ENCODE measurements at regions not wholly inside any gene's neighbourhood (a gene's known extent, or its start where the extent isn't known, plus 50 kb on each side); places are given as distances from the start of the nearest gene placed in this dataset.

DNA sequence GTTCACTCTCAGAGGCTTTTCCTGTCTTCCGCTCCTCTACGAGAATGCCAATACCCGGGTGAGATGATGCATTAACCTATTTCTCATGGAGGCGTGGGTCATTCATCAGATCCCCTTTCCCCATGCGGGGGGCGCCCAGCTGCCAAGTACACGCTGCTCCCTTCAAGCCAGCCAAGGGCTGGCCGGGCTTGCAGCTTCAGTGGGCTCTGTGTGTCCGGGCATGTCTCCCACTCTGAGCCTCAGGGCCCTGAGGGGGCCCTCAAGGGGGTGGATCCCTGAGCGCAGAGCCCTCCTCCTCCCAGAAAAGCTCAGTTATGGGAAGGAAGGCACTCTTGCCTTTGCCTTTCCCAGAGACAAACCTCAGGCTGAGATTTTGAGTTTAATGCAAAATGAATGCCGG, 431.8 kb upstream of the MYT1L start (continued):
- TF ChIP-seq RXRA (IDR thresholded peaks at IDR 0.05; ENCODE audit: insufficient read depth, low read depth, low read length), result no peak
- TF ChIP-seq SAP30 (IDR thresholded peaks at IDR 0.05; ENCODE audit: insufficient read depth, insufficient replicate concordance, low read length), result no peak
- TF ChIP-seq BCL11A (IDR thresholded peaks at IDR 0.05; ENCODE audit: low read depth in 2 of 2, low read length in 2 of 2), result no peak
- TF ChIP-seq MAFK (IDR thresholded peaks at IDR 0.05; ENCODE audit: low read depth, low read length), result no peak
- no peak for TF ChIP-seq FOSL1 (IDR thresholded peaks at IDR 0.05; ENCODE audit: insufficient read depth, low read depth, low read length)
- no peak for TF ChIP-seq PHF8 (conservative IDR thresholded peaks at IDR 0.05; ENCODE audit: low read depth, low read length)
- no peak for TF ChIP-seq ASH2L (IDR thresholded peaks at IDR 0.05; ENCODE audit: low read length)

Measured in H1 (cell line).